Esophagus muscularis mucosa (tissue), 4 donors: ENCODE measurements at regions not wholly inside any gene's neighbourhood (a gene's known extent, or its start where the extent isn't known, plus 50 kb on each side); places are given as distances from the start of the nearest gene placed in this dataset.

Experiments used
- EP300 ChIP-seq: sonication (generic); formaldehyde crosslinking; IDR thresholded peaks from one replicate; pipeline ENCODE4 v1.6.1; 2017; ENCODE audit warnings: antibody characterized with exemption
- POLR2A ChIP-seq: fragments of 450-650 bp; IDR thresholded peaks from one replicate; pipeline ENCODE4 v1.6.1; 2017; ENCODE audit warnings: antibody characterized with exemption, moderate library complexity, mild to moderate bottlenecking, low read depth
- TF ChIP-seq, protein P1 (sequence below), 3 experiments: fragments of 200-600 bp in 2 of 3; fragments of 450-650 bp in 1 of 3; sonication (generic) in 2 of 3; IDR thresholded peaks; one replicate each; pipeline ENCODE4 v1.5.1; 2017 to 2019; ENCODE audit warnings: antibody characterized with exemption in 3 of 3, mild to moderate bottlenecking in 2 of 3, moderate library complexity in 1 of 3

DNA sequence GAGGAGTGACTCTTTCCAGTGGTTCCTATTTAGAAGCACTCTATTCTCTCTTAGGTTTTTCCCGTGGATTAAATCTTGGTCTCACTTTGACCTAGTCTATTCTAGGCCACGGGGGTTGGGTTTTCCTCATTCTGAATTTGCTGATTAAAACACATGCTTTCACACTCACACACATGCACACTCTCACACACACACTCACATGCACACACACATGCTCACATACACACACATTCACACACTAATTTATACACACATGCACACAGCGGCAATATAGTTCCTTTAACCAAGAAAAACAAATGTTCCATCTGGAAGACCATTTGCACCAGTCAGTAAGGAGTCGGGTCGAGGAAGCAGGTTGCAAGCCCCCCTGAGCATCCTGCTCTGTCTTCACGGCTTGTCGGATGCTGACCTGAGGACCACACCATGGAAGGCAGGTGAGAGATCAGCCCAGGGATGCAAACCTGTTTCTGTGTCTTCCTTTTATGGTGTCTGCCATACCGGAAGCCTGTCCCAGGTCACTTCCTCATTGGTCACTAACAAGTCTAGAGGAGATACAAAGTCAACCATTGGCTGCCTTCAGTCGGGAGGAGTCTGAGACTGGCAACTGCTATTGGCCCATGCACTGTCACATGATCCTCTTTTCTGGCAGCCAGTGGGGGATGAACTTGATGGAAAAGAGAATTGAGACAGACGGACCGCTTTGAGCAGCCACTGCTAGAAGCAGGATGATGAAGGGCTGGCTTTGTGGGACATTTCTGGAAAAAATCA, 330.8 kb downstream of the FGFR2 start:
- TF ChIP-seq, protein P1, sequence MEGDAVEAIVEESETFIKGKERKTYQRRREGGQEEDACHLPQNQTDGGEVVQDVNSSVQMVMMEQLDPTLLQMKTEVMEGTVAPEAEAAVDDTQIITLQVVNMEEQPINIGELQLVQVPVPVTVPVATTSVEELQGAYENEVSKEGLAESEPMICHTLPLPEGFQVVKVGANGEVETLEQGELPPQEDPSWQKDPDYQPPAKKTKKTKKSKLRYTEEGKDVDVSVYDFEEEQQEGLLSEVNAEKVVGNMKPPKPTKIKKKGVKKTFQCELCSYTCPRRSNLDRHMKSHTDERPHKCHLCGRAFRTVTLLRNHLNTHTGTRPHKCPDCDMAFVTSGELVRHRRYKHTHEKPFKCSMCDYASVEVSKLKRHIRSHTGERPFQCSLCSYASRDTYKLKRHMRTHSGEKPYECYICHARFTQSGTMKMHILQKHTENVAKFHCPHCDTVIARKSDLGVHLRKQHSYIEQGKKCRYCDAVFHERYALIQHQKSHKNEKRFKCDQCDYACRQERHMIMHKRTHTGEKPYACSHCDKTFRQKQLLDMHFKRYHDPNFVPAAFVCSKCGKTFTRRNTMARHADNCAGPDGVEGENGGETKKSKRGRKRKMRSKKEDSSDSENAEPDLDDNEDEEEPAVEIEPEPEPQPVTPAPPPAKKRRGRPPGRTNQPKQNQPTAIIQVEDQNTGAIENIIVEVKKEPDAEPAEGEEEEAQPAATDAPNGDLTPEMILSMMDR (IDR thresholded peaks at IDR 0.05) = no peak
- no peak for TF ChIP-seq POLR2A
- TF ChIP-seq EP300 = no peak
